GM12872 (cell line): ENCODE measurements at regions not wholly inside any gene's neighbourhood (a gene's known extent, or its start where the extent isn't known, plus 50 kb on each side); places are given as distances from the start of the nearest gene placed in this dataset.

Experiments used
- TF ChIP-seq, protein P1 (sequence below): IDR thresholded peaks from 3 replicates; pipeline ENCODE4 v1.5.1; 2011; ENCODE audit warnings: low read depth, mild to moderate bottlenecking, low read length, moderate library complexity; ENCODE audit not compliant: insufficient read depth

DNA sequence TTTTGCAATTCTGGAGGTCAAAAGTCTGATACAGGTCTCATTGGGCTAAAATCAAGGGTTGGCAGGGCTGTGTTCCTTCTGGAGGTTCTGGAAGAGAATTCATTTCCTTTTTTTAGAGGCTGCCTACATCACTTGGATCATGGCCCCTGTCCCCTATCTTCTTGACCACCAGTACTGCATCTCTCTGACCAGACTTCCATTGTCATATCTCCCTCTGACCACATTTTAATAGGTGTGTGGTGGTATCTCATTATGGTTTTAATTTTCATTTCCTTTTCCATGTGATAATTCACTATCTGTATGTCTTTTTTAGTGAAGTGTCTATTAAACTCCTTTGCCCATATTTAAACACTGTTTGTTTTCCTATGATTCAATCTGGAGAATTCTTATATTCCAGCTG lies 215.2 kb upstream of the OTX2 start:
- TF ChIP-seq, protein P1, sequence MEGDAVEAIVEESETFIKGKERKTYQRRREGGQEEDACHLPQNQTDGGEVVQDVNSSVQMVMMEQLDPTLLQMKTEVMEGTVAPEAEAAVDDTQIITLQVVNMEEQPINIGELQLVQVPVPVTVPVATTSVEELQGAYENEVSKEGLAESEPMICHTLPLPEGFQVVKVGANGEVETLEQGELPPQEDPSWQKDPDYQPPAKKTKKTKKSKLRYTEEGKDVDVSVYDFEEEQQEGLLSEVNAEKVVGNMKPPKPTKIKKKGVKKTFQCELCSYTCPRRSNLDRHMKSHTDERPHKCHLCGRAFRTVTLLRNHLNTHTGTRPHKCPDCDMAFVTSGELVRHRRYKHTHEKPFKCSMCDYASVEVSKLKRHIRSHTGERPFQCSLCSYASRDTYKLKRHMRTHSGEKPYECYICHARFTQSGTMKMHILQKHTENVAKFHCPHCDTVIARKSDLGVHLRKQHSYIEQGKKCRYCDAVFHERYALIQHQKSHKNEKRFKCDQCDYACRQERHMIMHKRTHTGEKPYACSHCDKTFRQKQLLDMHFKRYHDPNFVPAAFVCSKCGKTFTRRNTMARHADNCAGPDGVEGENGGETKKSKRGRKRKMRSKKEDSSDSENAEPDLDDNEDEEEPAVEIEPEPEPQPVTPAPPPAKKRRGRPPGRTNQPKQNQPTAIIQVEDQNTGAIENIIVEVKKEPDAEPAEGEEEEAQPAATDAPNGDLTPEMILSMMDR: no peak

DNA sequence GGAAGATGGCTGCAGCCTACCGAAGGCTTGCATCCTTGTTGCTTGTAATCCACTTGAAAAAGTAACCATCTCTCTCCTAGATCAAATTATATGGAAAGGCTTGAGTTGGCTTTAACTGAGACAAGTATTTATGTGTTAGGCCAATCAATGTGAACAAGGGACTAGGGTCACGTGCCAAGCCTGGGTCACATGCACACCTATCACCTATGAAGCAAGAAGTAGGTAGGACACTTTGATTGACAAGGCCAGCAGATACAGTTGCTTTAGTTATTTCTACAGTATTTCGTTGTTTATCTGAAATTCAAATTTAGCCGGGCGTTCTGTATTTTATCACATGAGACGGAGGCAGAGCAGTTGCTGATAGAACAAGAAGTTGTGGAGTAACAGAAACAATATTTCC lies 212.3 kb upstream of the OTX2 start:
- TF ChIP-seq, protein P1: no peak

DNA sequence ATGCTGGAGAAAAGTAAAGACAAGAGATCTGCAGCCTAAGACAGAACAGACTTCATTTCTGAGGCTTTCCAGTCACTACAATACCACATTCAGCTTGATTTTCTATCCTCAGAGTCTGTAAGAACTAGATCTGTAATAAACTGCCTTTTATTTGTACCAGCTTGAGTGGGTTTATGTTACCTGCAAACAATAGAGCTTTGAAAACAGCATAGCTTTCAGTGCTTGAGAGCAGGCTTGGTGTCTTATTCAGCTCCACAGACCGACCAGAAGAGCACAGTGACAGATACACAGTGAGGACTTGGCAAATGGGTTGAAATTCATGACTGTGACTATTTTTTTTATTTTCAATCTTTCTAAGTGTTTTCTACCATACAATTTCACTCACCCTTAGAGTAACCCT lies 207.8 kb upstream of the OTX2 start:
- TF ChIP-seq, protein P1: no peak

DNA sequence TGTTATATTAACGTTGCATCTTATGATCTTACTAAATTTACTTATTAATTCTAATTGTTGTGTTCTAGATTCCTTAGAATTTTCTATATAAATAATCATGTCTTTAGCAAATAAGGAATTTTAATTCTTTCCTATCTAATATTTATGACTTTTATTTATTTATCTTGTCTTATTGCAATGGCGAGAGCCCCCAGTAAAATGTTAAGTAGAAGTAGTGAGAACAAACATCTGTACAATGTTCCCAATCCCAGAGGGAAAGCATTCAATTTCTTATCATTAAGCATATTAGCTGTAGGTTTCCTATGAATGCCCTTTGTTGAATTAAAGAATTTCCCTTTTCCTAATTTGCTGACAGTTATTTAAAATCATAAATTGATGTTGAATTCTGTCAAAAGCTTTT lies 203.7 kb upstream of the OTX2 start:
- TF ChIP-seq, protein P1: no peak

DNA sequence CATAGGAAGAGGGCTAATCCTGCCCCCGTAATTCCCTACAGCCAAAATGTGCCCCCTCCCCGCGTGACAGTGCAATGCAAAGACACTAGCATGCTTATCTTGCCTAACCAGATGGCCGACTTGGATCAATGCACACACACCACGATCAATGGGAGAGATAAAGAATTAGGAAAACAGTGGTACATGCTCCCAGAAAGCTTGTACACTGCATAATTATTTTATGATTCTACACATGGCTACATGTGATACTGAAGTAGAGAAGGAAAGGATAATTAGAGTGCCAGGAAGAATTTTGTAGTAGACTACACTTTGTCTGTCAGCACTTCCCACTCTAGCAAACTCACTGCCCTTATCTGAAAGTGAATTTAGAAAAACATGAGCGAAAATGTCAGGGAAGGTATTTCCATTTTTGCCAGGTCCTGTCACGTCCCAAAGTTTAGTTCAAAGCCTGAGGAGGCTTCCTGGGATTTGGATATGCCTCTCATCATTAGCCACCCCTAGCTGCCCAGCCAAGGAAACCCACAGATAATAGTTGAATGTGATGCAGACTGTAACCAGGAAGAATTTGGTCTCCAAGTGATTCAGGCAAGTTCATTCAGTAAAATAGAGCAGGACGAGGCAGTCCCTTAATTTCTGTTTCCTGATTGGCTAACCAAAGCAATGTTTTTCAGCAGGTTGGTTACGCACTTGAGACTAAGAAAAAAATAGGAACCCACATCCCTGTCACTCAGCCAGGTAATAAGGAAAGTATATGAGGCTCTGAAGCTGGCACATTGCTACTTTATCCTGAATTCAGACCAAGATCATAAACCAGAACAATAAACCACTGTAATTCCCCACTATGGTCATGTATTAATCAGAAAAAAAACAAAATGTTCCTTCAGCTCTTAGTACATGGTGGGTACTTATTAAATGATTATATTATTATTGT lies 199.6 kb upstream of the OTX2 start:
- TF ChIP-seq, protein P1: no peak

DNA sequence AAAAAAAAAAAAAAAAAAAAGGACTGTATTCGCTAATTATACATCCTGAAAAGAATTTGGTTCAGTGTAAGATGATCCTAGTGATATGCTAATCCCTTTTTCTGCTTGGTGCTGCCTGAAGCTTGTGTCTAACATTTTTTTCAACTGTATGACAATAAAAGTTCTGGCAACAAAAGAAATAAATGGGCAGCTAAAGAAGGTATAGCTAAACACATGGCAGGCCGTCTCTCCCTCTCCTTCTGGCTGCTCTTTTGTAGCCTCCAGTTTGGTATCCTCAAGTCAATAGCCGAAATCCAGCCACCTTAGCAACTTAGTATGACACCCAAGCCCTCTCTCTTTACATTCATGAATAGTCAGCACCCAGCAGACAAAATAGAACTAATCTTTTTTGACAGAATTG lies 198.3 kb upstream of the OTX2 start:
- TF ChIP-seq, protein P1: no peak

DNA sequence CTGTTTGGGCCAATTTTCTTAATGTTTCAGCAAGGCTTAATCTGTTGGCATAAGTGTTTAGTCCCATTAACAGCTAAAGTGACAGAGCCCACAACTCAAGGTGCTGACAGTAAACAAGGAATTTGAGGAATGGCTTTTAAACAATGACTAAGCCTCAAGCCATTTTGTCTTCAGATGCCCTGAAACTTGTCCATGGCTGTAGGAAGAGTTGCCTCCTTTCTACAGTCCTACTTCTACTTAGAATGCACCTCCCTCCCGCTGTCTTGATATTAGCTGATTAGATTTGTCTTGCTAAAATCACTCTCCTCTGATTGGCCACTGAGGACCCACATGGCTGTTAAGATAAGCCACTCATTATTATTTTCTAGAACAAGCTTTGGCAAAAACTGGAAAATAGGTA lies 188.4 kb upstream of the OTX2 start:
- TF ChIP-seq, protein P1: no peak
